ENCODE measurements at regions not wholly inside any gene's neighbourhood (a gene's known extent, or its start where the extent isn't known, plus 50 kb on each side); places are given as distances from the start of the nearest gene placed in this dataset.

DNA sequence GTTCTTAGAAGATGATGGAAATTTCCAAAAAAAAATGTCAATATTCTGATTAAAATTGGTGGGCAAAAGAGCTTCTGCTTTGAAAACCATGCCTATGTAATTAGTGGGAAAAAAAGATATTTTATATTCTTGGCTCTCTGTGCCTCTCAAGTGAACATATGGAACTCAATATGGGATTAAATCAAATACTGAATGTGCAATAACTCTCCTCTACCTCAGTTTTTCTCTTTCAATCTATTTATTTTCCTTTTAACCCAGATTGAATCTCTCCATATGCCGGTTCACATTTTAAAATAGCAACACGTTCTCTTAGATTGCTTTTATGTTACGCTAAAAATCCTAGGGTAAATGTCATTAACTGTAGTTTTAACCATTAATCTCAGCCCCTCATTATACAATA is 224.2 kb upstream of the PABPC4L start:
- H3K9me3 ChIP-seq (ENCODE audit: control insufficient read depth, insufficient read depth, low read length) = peaks cover under 1% of the 10 kb centered on the region; the same call in 1 of the 2 replicates
- TF ChIP-seq, protein P1, sequence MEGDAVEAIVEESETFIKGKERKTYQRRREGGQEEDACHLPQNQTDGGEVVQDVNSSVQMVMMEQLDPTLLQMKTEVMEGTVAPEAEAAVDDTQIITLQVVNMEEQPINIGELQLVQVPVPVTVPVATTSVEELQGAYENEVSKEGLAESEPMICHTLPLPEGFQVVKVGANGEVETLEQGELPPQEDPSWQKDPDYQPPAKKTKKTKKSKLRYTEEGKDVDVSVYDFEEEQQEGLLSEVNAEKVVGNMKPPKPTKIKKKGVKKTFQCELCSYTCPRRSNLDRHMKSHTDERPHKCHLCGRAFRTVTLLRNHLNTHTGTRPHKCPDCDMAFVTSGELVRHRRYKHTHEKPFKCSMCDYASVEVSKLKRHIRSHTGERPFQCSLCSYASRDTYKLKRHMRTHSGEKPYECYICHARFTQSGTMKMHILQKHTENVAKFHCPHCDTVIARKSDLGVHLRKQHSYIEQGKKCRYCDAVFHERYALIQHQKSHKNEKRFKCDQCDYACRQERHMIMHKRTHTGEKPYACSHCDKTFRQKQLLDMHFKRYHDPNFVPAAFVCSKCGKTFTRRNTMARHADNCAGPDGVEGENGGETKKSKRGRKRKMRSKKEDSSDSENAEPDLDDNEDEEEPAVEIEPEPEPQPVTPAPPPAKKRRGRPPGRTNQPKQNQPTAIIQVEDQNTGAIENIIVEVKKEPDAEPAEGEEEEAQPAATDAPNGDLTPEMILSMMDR (IDR thresholded peaks at IDR 0.05; ENCODE audit: low read depth, low read length) = no peak
- no peaks in the 10 kb centered on the region for H3K27me3 ChIP-seq (ENCODE audit: control insufficient read depth, insufficient read depth, low read length)
- H3K27ac ChIP-seq (ENCODE audit: low read depth, low read length) = no peak overlapping the region
- no peak for DNase-seq (ENCODE audit: low read depth, low spot score)
- POLR2A ChIA-PET = no interaction called here
- no peak overlapping the region for H3K4me3 ChIP-seq (ENCODE audit: low read depth, low read length)
- CTCF ChIA-PET = no interaction called here

DNA sequence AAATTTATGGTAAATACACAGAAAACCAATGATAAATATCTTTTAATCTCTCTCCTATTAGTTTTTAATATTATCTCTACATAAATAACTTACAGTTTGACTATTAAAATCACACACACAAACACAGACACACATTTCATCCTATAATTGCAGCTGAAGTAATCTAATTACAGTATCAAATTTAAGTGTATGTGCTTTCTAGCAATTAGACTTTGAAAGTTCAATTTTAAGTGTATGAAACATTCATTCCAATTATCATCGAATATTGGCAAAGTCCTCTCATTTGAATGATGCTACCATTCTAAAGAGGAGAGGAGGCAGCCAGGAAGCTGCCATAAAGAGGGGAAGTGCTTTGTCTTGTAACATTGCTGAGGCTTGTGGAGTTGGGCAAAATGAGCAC is 221.2 kb upstream of the PABPC4L start:
- H3K27me3 ChIP-seq (ENCODE audit: control insufficient read depth, insufficient read depth, low read length) = no peaks in the 10 kb centered on the region
- no peak overlapping the region for H3K27ac ChIP-seq (ENCODE audit: low read depth, low read length)
- ChIA-PET CTCF (no interaction called here), POLR2A (no interaction called here)
- no peak for DNase-seq (ENCODE audit: low read depth, low spot score)
- H3K4me3 ChIP-seq (ENCODE audit: low read depth, low read length) = no peak overlapping the region
- TF ChIP-seq, protein P1 (IDR thresholded peaks at IDR 0.05; ENCODE audit: low read depth, low read length) = no peak
- H3K9me3 ChIP-seq (ENCODE audit: control insufficient read depth, insufficient read depth, low read length) = no peaks in the 10 kb centered on the region

DNA sequence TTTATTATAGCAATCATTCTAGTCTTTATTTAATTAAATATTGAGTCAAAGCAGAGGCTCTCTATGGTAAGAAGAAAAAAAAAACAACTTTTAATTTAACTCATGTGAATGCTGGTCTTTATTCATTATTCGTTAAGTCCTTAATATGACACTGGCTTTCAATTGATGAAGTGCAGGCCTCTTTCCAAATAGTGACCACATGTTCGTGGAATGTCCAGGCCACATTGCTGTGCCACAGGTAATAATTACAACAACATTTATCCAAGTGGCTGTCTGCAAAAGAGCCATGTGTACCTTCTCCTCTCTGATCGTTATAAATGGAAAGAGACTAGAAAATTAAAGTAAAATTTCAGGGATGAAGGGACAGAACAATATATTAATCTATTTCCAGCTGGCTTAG is 220.1 kb upstream of the PABPC4L start:
- TF ChIP-seq, protein P1 (IDR thresholded peaks at IDR 0.05; ENCODE audit: low read depth, low read length) = no peak
- POLR2A ChIA-PET = no interaction called here
- no peak for DNase-seq (ENCODE audit: low read depth, low spot score)
- CTCF ChIA-PET = no interaction called here
- no peaks in the 10 kb centered on the region for H3K27me3 ChIP-seq (ENCODE audit: control insufficient read depth, insufficient read depth, low read length)
- H3K9me3 ChIP-seq (ENCODE audit: control insufficient read depth, insufficient read depth, low read length) = no peaks in the 10 kb centered on the region
- H3K4me3 ChIP-seq (ENCODE audit: low read depth, low read length) = no peak overlapping the region
- no peak overlapping the region for H3K27ac ChIP-seq (ENCODE audit: low read depth, low read length)

DNA sequence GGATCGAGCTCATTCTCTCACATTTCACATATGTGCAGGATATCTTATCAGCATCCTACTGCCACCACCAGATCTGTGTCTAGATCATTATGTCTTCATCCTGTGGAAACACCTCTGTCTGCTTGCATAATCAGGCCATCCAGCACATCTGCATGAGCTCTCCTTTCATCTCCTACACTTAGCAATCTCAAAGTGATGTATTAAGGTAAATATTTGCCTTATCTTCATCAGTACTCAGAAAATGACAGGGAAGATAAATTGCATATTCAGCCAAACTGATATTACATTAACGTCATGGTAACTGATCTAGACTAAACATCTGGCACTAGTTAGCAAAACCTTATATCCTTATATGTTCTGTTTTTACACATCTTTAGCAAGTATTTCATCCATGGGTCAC is 207.3 kb upstream of the PABPC4L start:
- H3K9me3 ChIP-seq (ENCODE audit: control insufficient read depth, insufficient read depth, low read length) = no peaks in the 10 kb centered on the region
- ChIA-PET POLR2A (no interaction called here), CTCF (no interaction called here)
- TF ChIP-seq, protein P1 (IDR thresholded peaks at IDR 0.05; ENCODE audit: low read depth, low read length) = no peak
- no peak for DNase-seq (ENCODE audit: low read depth, low spot score)
- no peaks in the 10 kb centered on the region for H3K27me3 ChIP-seq (ENCODE audit: control insufficient read depth, insufficient read depth, low read length)
- no peak overlapping the region for H3K27ac ChIP-seq (ENCODE audit: low read depth, low read length)
- H3K4me3 ChIP-seq (ENCODE audit: low read depth, low read length) = no peak overlapping the region

DNA sequence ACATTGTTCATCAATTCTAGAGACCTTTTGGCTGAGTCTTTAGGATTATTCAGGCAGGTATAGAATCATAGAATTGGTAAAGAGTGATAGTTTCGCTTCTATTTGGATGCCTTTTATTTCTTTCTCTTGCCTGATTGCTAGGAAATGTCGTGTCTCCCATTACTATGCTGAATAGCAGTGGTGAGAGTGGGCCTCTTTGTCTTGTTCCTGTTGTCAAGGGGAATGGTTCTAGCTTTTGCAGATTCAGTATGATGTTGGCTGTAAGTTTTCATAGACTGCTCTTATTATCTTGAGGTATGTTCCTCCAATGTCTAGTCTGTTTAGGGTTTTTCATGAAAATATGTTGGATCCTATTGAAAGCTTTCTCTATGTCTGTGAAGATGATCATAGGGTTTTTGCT is 200.2 kb upstream of the PABPC4L start:
- no peak overlapping the region for H3K4me3 ChIP-seq (ENCODE audit: low read depth, low read length)
- ChIA-PET CTCF (no interaction called here), POLR2A (no interaction called here)
- no peak overlapping the region for H3K27ac ChIP-seq (ENCODE audit: low read depth, low read length)
- no peaks in the 10 kb centered on the region for H3K9me3 ChIP-seq (ENCODE audit: control insufficient read depth, insufficient read depth, low read length)
- DNase-seq (ENCODE audit: low read depth, low spot score) = no peak
- TF ChIP-seq, protein P1 (IDR thresholded peaks at IDR 0.05; ENCODE audit: low read depth, low read length) = no peak
- no peaks in the 10 kb centered on the region for H3K27me3 ChIP-seq (ENCODE audit: control insufficient read depth, insufficient read depth, low read length)
